ENCODE measurements at regions not wholly inside any gene's neighbourhood (a gene's known extent, or its start where the extent isn't known, plus 50 kb on each side); places are given as distances from the start of the nearest gene placed in this dataset.
A peak's percentile ranks its signal among the peaks of the same experiment; 100 is the strongest.

GRCh38 chr2:220586980-220587530 lies 959.6 kb downstream of the SLC4A3 start:
- peak in 3 of 5 donors; percentile 10 to 48 (median 36) for DNase-seq
- Histone ChIP-seq H3K27ac (ENCODE audit: low read depth in 2 of 2, low read length in 2 of 2) (no peak overlapping the region), H3K4me3 (ENCODE audit: low read length in 3 of 3) (no peak overlapping the region), H3K9me3 (ENCODE audit: control insufficient read depth in 2 of 3, insufficient read depth in 1 of 3, low read length in 3 of 3) (no peaks in the 10 kb centered on the region), H3K27me3 (ENCODE audit: control insufficient read depth, insufficient read depth, low read length) (no peaks in the 10 kb centered on the region), H3K4me1 (ENCODE audit: control insufficient read depth in 2 of 3, insufficient read depth in 2 of 3, low read depth in 1 of 3, low read length in 3 of 3) (no peaks in the 10 kb centered on the region), H3K36me3 (ENCODE audit: control insufficient read depth in 2 of 3, insufficient read depth in 3 of 3, low read length in 3 of 3) (no peaks in the 10 kb centered on the region), H3K9ac (ENCODE audit: low read length in 3 of 3) (no peak overlapping the region)
- no peak for FAIRE-seq
- intact Hi-C loops (cut with DNase I): no loop called here
- TF ChIP-seq, protein P1, sequence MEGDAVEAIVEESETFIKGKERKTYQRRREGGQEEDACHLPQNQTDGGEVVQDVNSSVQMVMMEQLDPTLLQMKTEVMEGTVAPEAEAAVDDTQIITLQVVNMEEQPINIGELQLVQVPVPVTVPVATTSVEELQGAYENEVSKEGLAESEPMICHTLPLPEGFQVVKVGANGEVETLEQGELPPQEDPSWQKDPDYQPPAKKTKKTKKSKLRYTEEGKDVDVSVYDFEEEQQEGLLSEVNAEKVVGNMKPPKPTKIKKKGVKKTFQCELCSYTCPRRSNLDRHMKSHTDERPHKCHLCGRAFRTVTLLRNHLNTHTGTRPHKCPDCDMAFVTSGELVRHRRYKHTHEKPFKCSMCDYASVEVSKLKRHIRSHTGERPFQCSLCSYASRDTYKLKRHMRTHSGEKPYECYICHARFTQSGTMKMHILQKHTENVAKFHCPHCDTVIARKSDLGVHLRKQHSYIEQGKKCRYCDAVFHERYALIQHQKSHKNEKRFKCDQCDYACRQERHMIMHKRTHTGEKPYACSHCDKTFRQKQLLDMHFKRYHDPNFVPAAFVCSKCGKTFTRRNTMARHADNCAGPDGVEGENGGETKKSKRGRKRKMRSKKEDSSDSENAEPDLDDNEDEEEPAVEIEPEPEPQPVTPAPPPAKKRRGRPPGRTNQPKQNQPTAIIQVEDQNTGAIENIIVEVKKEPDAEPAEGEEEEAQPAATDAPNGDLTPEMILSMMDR (IDR thresholded peaks at IDR 0.05; ENCODE audit: borderline replicate concordance, extremely low read depth, insufficient read depth): no peak

GRCh38 chr2:220588148-220588547 lies 960.7 kb downstream of the SLC4A3 start:
- intact Hi-C loops (cut with DNase I): no loop called here
- Histone ChIP-seq H3K36me3 (ENCODE audit: control insufficient read depth in 2 of 3, insufficient read depth in 3 of 3, low read length in 3 of 3) (no peaks in the 10 kb centered on the region), H3K27ac (ENCODE audit: low read depth in 2 of 2, low read length in 2 of 2) (no peak overlapping the region), H3K4me1 (ENCODE audit: control insufficient read depth in 2 of 3, insufficient read depth in 2 of 3, low read depth in 1 of 3, low read length in 3 of 3) (no peaks in the 10 kb centered on the region), H3K9ac (ENCODE audit: low read length in 3 of 3) (no peak overlapping the region), H3K9me3 (ENCODE audit: control insufficient read depth in 2 of 3, insufficient read depth in 1 of 3, low read length in 3 of 3) (no peaks in the 10 kb centered on the region), H3K4me3 (ENCODE audit: low read length in 3 of 3) (no peak overlapping the region), H3K27me3 (ENCODE audit: control insufficient read depth, insufficient read depth, low read length) (no peaks in the 10 kb centered on the region)
- TF ChIP-seq, protein P1 (IDR thresholded peaks at IDR 0.05; ENCODE audit: borderline replicate concordance, extremely low read depth, insufficient read depth): no peak
- DNase-seq (no peak), FAIRE-seq (no peak)

DNA sequence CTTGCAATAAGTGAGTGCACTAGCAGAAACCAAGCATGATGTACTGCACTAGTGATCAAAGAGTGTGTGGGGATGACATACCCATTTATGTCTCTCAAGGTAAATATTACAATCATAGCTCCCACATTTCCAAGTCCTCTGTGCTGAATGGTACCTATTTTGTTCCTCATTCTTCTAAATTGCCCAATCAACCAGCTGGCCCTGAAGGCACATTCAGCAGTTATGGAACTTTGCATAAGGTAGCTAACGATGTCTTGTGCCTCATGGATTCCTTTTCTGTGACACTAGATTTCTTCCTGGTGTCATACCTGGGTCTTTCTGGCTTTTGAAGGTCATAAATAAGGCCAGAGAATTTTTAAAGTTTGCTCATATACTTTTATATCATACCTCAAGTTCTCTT lies 963.0 kb downstream of the SLC4A3 start:
- Histone ChIP-seq H3K4me1 (ENCODE audit: control insufficient read depth in 2 of 3, insufficient read depth in 2 of 3, low read depth in 1 of 3, low read length in 3 of 3) (no peaks in the 10 kb centered on the region), H3K9ac (ENCODE audit: low read length in 3 of 3) (no peak overlapping the region), H3K4me3 (ENCODE audit: low read length in 3 of 3) (no peak overlapping the region), H3K27me3 (ENCODE audit: control insufficient read depth, insufficient read depth, low read length) (no peaks in the 10 kb centered on the region), H3K36me3 (ENCODE audit: control insufficient read depth in 2 of 3, insufficient read depth in 3 of 3, low read length in 3 of 3) (no peaks in the 10 kb centered on the region), H3K9me3 (ENCODE audit: control insufficient read depth in 2 of 3, insufficient read depth in 1 of 3, low read length in 3 of 3) (no peaks in the 10 kb centered on the region), H3K27ac (ENCODE audit: low read depth in 2 of 2, low read length in 2 of 2) (no peak overlapping the region)
- intact Hi-C loops (cut with DNase I): no loop called here
- DNase-seq (no peak), FAIRE-seq (no peak)
- TF ChIP-seq, protein P1 (IDR thresholded peaks at IDR 0.05; ENCODE audit: borderline replicate concordance, extremely low read depth, insufficient read depth): no peak

DNA sequence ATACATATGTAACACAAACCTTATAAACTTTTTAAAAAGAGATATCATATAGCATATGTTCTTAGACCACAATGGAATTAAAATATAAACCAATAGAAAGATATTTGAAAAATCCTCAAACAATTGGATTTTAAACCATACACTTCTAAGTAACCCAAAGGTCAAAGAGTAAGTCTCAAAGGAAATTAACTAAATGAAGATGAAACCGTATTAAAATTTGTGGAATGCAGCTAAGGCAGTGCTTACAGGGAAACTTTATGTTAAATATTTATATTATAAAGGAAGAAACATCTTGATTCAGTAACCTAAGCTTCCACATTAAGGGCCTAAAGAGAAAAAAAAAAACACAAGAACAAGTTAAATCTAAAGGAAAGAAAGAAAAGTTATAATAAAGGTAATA lies 966.1 kb downstream of the SLC4A3 start:
- Histone ChIP-seq H3K4me1 (ENCODE audit: control insufficient read depth in 2 of 3, insufficient read depth in 2 of 3, low read depth in 1 of 3, low read length in 3 of 3) (no peaks in the 10 kb centered on the region), H3K36me3 (ENCODE audit: control insufficient read depth in 2 of 3, insufficient read depth in 3 of 3, low read length in 3 of 3) (no peaks in the 10 kb centered on the region), H3K27ac (ENCODE audit: low read depth in 2 of 2, low read length in 2 of 2) (no peak overlapping the region), H3K9me3 (ENCODE audit: control insufficient read depth in 2 of 3, insufficient read depth in 1 of 3, low read length in 3 of 3) (no peaks in the 10 kb centered on the region), H3K9ac (ENCODE audit: low read length in 3 of 3) (no peak overlapping the region), H3K4me3 (ENCODE audit: low read length in 3 of 3) (no peak overlapping the region), H3K27me3 (ENCODE audit: control insufficient read depth, insufficient read depth, low read length) (no peaks in the 10 kb centered on the region)
- TF ChIP-seq, protein P1 (IDR thresholded peaks at IDR 0.05; ENCODE audit: borderline replicate concordance, extremely low read depth, insufficient read depth): no peak
- DNase-seq (no peak), FAIRE-seq (no peak)
- intact Hi-C loops (cut with DNase I): no loop called here

Data from kidney (tissue), 13 donors.